Panc1 (cell line): ENCODE measurements at regions not wholly inside any gene's neighbourhood (a gene's known extent, or its start where the extent isn't known, plus 50 kb on each side); places are given as distances from the start of the nearest gene placed in this dataset.

ENCODE experiments used
- ATAC-seq: fragments of 200-7000 bp; cut with Tn5 transposase; 2 replicates; pipeline ENCODE4 v1.9.1; 2020; ENCODE audit warnings: mild to moderate bottlenecking, moderate library complexity
- BruUV-seq: library from RNA; stranded (reverse); fragments of 400-500 nt; replicated peaks from 2 replicates; lab custom pipeline; 2021; lab: Mats Ljungman, UMichigan
- CTCF ChIA-PET: fragments of 300-600 bp; sonication (Branson Sonifier 250); formaldehyde crosslinking; loops from one replicate; lab custom pipeline; 2022; ENCODE audit warnings: antibody characterized with exemption; lab: Charles Lee
- POLR2A ChIA-PET: fragments of 300-600 bp; sonication (Branson Sonifier 250); formaldehyde crosslinking; loops from one replicate; lab custom pipeline; 2022; ENCODE audit warnings: antibody characterized with exemption; lab: Charles Lee
- DNase-seq: peaks from one replicate; pipeline ENCODE4 v3.0.0-alpha.2; 2010; ENCODE audit warnings: low read depth, low spot score
- H3K27ac ChIP-seq: 2 replicates; pipeline ENCODE4 v1.5.1; 2011; ENCODE audit warnings: mild to moderate bottlenecking, low read length, inconsistent platforms
- H3K27me3 ChIP-seq: fragments of 200-500 bp; sonication (Bioruptor generic); 2 replicates; pipeline ENCODE4 v1.6.0; 2014; ENCODE audit warnings: low read length, inconsistent platforms; ENCODE audit not compliant: control insufficient read depth, insufficient read depth
- H3K36me3 ChIP-seq: fragments of 200-500 bp; sonication (Bioruptor generic); 2 replicates; pipeline ENCODE4 v1.5.1; 2014; ENCODE audit warnings: inconsistent platforms, mild to moderate bottlenecking, low read length, moderate library complexity; ENCODE audit not compliant: control insufficient read depth, insufficient read depth
- H3K4me1 ChIP-seq: 2 replicates; pipeline ENCODE4 v1.5.1; 2011; ENCODE audit warnings: inconsistent platforms, mild to moderate bottlenecking, low read length, moderate library complexity; ENCODE audit not compliant: control insufficient read depth, insufficient read depth
- H3K4me3 ChIP-seq, 2 experiments: 2 replicates each; pipeline ENCODE4 v1.5.1; 2011 to 2012; ENCODE audit warnings: low read depth in 2 of 2, low read length in 2 of 2, mild to moderate bottlenecking in 2 of 2, inconsistent platforms in 1 of 2, moderate library complexity in 1 of 2
- H3K9me3 ChIP-seq: fragments of 200-500 bp; sonication (Bioruptor generic); 2 replicates; pipeline ENCODE4 v1.5.1; 2014; ENCODE audit warnings: low read depth, mild to moderate bottlenecking, inconsistent platforms, low read length, moderate library complexity; ENCODE audit not compliant: control insufficient read depth, insufficient read depth
- POLR2AphosphoS5 ChIP-seq: IDR thresholded peaks from 2 replicates; pipeline ENCODE4 v1.6.1; 2012; ENCODE audit warnings: mild to moderate bottlenecking, low read depth, low read length, moderate library complexity
- SIN3A ChIP-seq: IDR thresholded peaks from 2 replicates; pipeline ENCODE4 v1.6.1; 2012; ENCODE audit warnings: low read depth, mild to moderate bottlenecking, low read length, moderate library complexity, borderline replicate concordance; ENCODE audit not compliant: insufficient read depth
- TCF7L2 ChIP-seq: IDR thresholded peaks from 2 replicates; pipeline ENCODE4 v1.6.1; 2011; ENCODE audit warnings: mild to moderate bottlenecking, low read depth, low read length, inconsistent platforms
- in situ Hi-C: cut with HindIII; loops from 2 replicates; pipeline ENCODE4 v1.10.0; 2016; ENCODE audit warnings: low sequenced_read_pairs, low pct_unique_long_range_greater_than_20kb
- intact Hi-C: fragments of 100-400 bp; cut with micrococcal nuclease; formaldehyde crosslinking; loops from one replicate; pipeline ENCODE4 v1.10.0; 2022; ENCODE audit not compliant: unreplicated experiment
- TF ChIP-seq, protein P1 (sequence below): fragments of 450-650 bp; IDR thresholded peaks from 2 replicates; pipeline ENCODE4 v1.5.1; 2017; ENCODE audit warnings: mild to moderate bottlenecking
- TF ChIP-seq, protein P2 (sequence below), 2 experiments: IDR thresholded peaks; 2 replicates each; pipeline ENCODE4 v1.6.1; 2011 to 2012; ENCODE audit warnings: low read depth in 2 of 2, control low read depth in 1 of 2, low read length in 1 of 2, mild to moderate bottlenecking in 1 of 2, moderate library complexity in 1 of 2; ENCODE audit not compliant: insufficient read depth in 1 of 2

DNA sequence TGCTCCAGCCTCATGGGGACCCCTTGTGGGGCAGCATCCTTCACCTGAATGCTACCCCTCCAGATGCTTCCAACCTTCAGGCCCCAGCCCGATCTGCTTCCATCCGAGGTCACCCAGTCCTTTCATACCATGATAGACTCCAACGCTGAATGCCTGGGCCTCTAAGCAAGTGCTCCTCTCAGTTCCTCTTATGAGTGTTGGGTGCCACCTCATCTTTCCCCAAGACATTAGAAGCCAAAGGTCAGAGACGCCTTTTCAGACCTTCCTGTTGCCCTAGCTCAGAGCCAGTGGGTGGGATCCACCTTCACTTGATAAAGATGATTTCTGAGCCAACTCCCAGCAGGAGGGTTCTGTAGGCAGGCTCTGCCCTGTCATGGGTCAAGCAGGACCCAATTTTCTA lies 174.5 kb upstream of the MGAT5 start:
- POLR2A ChIA-PET = no interaction called here
- Histone ChIP-seq H3K4me3 (no peak overlapping the region), H3K9me3 (no peaks in the 10 kb centered on the region), H3K27me3 (no peaks in the 10 kb centered on the region; the same call in 1 of the 2 replicates), H3K27ac (no peak overlapping the region), H3K36me3 (no peaks in the 10 kb centered on the region), H3K4me1 (no peaks in the 10 kb centered on the region)
- CTCF ChIA-PET = no interaction called here
- ATAC-seq (no peak), DNase-seq (no peak)
- in situ Hi-C loops = no loop called here
- no peak for TF ChIP-seq SIN3A
- TF ChIP-seq, protein P1, sequence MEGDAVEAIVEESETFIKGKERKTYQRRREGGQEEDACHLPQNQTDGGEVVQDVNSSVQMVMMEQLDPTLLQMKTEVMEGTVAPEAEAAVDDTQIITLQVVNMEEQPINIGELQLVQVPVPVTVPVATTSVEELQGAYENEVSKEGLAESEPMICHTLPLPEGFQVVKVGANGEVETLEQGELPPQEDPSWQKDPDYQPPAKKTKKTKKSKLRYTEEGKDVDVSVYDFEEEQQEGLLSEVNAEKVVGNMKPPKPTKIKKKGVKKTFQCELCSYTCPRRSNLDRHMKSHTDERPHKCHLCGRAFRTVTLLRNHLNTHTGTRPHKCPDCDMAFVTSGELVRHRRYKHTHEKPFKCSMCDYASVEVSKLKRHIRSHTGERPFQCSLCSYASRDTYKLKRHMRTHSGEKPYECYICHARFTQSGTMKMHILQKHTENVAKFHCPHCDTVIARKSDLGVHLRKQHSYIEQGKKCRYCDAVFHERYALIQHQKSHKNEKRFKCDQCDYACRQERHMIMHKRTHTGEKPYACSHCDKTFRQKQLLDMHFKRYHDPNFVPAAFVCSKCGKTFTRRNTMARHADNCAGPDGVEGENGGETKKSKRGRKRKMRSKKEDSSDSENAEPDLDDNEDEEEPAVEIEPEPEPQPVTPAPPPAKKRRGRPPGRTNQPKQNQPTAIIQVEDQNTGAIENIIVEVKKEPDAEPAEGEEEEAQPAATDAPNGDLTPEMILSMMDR = no peak
- TF ChIP-seq, protein P2, sequence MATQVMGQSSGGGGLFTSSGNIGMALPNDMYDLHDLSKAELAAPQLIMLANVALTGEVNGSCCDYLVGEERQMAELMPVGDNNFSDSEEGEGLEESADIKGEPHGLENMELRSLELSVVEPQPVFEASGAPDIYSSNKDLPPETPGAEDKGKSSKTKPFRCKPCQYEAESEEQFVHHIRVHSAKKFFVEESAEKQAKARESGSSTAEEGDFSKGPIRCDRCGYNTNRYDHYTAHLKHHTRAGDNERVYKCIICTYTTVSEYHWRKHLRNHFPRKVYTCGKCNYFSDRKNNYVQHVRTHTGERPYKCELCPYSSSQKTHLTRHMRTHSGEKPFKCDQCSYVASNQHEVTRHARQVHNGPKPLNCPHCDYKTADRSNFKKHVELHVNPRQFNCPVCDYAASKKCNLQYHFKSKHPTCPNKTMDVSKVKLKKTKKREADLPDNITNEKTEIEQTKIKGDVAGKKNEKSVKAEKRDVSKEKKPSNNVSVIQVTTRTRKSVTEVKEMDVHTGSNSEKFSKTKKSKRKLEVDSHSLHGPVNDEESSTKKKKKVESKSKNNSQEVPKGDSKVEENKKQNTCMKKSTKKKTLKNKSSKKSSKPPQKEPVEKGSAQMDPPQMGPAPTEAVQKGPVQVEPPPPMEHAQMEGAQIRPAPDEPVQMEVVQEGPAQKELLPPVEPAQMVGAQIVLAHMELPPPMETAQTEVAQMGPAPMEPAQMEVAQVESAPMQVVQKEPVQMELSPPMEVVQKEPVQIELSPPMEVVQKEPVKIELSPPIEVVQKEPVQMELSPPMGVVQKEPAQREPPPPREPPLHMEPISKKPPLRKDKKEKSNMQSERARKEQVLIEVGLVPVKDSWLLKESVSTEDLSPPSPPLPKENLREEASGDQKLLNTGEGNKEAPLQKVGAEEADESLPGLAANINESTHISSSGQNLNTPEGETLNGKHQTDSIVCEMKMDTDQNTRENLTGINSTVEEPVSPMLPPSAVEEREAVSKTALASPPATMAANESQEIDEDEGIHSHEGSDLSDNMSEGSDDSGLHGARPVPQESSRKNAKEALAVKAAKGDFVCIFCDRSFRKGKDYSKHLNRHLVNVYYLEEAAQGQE (IDR thresholded peaks at IDR 0.05; ENCODE audit: insufficient read depth in 1 of 2, low read depth in 2 of 2, low read length in 1 of 2) = no peak
- intact Hi-C loops = no loop called here
- BruUV-seq = no TSS peak

DNA sequence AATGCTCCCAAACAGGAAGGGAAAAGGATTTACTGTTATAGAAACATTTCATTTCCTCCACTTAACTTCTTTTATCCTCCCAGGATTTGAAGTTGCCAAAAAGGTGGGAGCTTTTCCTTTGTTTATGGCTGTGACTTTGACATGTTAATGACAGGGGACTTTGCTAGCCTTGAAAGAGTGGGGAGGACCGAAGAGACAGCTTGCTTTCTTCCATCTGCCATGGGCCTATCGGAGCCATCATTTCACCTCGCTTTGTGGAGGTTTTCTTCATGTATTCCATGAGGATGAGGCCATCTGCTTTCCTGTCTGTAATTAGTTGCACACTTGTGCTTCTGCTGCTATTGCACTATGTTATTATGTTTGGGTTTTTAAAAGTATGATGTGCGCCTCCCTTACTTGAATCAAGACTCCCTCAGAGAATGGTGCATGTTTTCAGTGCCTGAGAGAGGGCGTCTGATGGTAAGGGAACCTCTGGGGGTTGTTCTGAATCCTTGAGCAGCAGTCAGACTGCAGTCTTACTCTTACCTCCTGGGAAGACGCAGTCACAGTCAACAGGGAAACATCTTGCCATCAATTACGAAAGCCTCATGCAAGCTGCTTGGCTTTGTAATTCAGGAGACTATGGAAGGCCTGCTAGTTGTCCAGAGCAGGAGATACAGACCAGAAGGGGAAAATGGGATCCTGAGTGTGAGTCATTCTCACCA lies 173.3 kb upstream of the MGAT5 start:
- intact Hi-C loops (no loop called here), in situ Hi-C loops (no loop called here)
- no peaks in the 10 kb centered on the region for H3K4me1 ChIP-seq
- no peak overlapping the region for H3K4me3 ChIP-seq
- BruUV-seq = no TSS peak
- no peak overlapping the region for H3K27ac ChIP-seq
- H3K36me3 ChIP-seq = no peaks in the 10 kb centered on the region
- POLR2A ChIA-PET = no interaction called here
- no peak for TF ChIP-seq POLR2AphosphoS5
- TF ChIP-seq, protein P1 = no peak
- TF ChIP-seq TCF7L2 = no peak
- TF ChIP-seq, protein P2 (IDR thresholded peaks at IDR 0.05; ENCODE audit: insufficient read depth in 1 of 2, low read depth in 2 of 2, low read length in 1 of 2) = no peak
- no peak for TF ChIP-seq SIN3A
- DNase-seq (no peak), ATAC-seq (no peak)
- CTCF ChIA-PET = no interaction called here
- H3K27me3 ChIP-seq = no peaks in the 10 kb centered on the region; the same call in 1 of the 2 replicates
- H3K9me3 ChIP-seq = no peaks in the 10 kb centered on the region
